ENCODE measurements at regions not wholly inside any gene's neighbourhood (a gene's known extent, or its start where the extent isn't known, plus 50 kb on each side); places are given as distances from the start of the nearest gene placed in this dataset.

GRCh38 chr12:59850268-59850667, 254.4 kb downstream of the SLC16A7 start:
- Histone ChIP-seq H3K27me3 (no peaks in the 10 kb centered on the region), H3K4me3 (no peak overlapping the region), H3K9me3 (no peaks in the 10 kb centered on the region), H3K9ac (ENCODE audit: low read depth in 2 of 2, low read length in 2 of 2) (no peak overlapping the region), H3K4me1 (no peaks in the 10 kb centered on the region), H3K36me3 (no peaks in the 10 kb centered on the region), H3K27ac (no peak overlapping the region)
- intact Hi-C loops (cut with DNase I): no loop called here
- TF ChIP-seq CTCF (IDR thresholded peaks at IDR 0.05): no peak
- DNase-seq: no peak

- peak; percentile 51 for DNase-seq
- no peak overlapping the region for H3K27ac ChIP-seq
- no peaks in the 10 kb centered on the region for H3K9me3 ChIP-seq
Measured at GRCh38 chr12:59858508-59859170, 262.8 kb downstream of the SLC16A7 start.

GRCh38 chr12:59859171-59859510, 263.3 kb downstream of the SLC16A7 start:
- Histone ChIP-seq H3K9me3 (no peaks in the 10 kb centered on the region), H3K27ac (no peak overlapping the region), H3K4me3 (no peak overlapping the region), H3K27me3 (no peaks in the 10 kb centered on the region), H3K9ac (ENCODE audit: low read depth in 2 of 2, low read length in 2 of 2) (no peak overlapping the region), H3K36me3 (no peaks in the 10 kb centered on the region), H3K4me1 (no peaks in the 10 kb centered on the region)
- intact Hi-C loops (cut with DNase I): no loop called here
- no peak for TF ChIP-seq CTCF (IDR thresholded peaks at IDR 0.05)
- DNase-seq: no peak

More at GRCh38 chr12:59858508-59859170, 262.8 kb downstream of the SLC16A7 start:
- Histone ChIP-seq H3K27me3 (no peaks in the 10 kb centered on the region), H3K4me1 (no peaks in the 10 kb centered on the region), H3K9ac (ENCODE audit: low read depth in 2 of 2, low read length in 2 of 2) (no peak overlapping the region), H3K36me3 (no peaks in the 10 kb centered on the region), H3K4me3 (no peak overlapping the region)
- TF ChIP-seq CTCF (IDR thresholded peaks at IDR 0.05): no peak
- intact Hi-C loops (cut with DNase I): no loop called here

GRCh38 chr12:59861635-59862034, 265.8 kb downstream of the SLC16A7 start:
- TF ChIP-seq CTCF (IDR thresholded peaks at IDR 0.05): no peak
- no peaks in the 10 kb centered on the region for H3K36me3 ChIP-seq
- H3K9ac ChIP-seq (ENCODE audit: low read depth in 2 of 2, low read length in 2 of 2): no peak overlapping the region
- no peak overlapping the region for H3K4me3 ChIP-seq
- H3K27me3 ChIP-seq: no peaks in the 10 kb centered on the region
- no peaks in the 10 kb centered on the region for H3K9me3 ChIP-seq
- H3K27ac ChIP-seq: no peak overlapping the region
- no peaks in the 10 kb centered on the region for H3K4me1 ChIP-seq
- intact Hi-C loops (cut with DNase I): no loop called here
- no peak for DNase-seq

GRCh38 chr12:59867055-59867454, 271.2 kb downstream of the SLC16A7 start:
- Histone ChIP-seq H3K27ac (no peak overlapping the region), H3K27me3 (no peaks in the 10 kb centered on the region), H3K4me1 (no peaks in the 10 kb centered on the region), H3K9me3 (no peaks in the 10 kb centered on the region), H3K36me3 (no peaks in the 10 kb centered on the region), H3K9ac (ENCODE audit: low read depth in 2 of 2, low read length in 2 of 2) (no peak overlapping the region), H3K4me3 (no peak overlapping the region)
- no peak for DNase-seq
- TF ChIP-seq CTCF (IDR thresholded peaks at IDR 0.05): no peak
- intact Hi-C loops (cut with DNase I): no loop called here

All from colonic mucosa (tissue), 4 donors.